ENCODE measurements at regions not wholly inside any gene's neighbourhood (a gene's known extent, or its start where the extent isn't known, plus 50 kb on each side); places are given as distances from the start of the nearest gene placed in this dataset.

GRCh38 chr6:28693033-28693750 is 167.5 kb downstream of the GPX5 start:
- no peak overlapping the region for H3K4me3 ChIP-seq
- no peak overlapping the region for H3K27ac ChIP-seq
- H3K4me1 ChIP-seq: peaks cover 0 to 6% (median 0%) of the 10 kb centered on the region in 6 donors
- TF ChIP-seq POLR2A (IDR thresholded peaks at IDR 0.05): no peak
- no peak for TF ChIP-seq POLR2AphosphoS5 (IDR thresholded peaks at IDR 0.05)
- no peak for TF ChIP-seq CTCF (IDR thresholded peaks at IDR 0.05 in 8 of 11, conservative IDR thresholded peaks at IDR 0.05 in 3 of 11)
- no peak for DNase-seq
- intact Hi-C loops (cut with DNase I; ENCODE audit: low total_unique reads): loop anchor here (10.0 kb wide), 1 partner anchor 892 kb away; the partner anchor contains the start of gene OR2H2
- WGBS, 5 donors: 13 to 46% (median 24%) methylated on average over 23 of the region's 23 CpGs
- peaks cover 0 to 97% (median 48%) of the 10 kb centered on the region in 7 donors for H3K27me3 ChIP-seq (replicated peaks in 1 of 7)
- no peaks in the 10 kb centered on the region for H3K36me3 ChIP-seq
- no peaks in the 10 kb centered on the region for H3K9me3 ChIP-seq

GRCh38 chr6:28693751-28694443 is 168.2 kb downstream of the GPX5 start:
- no peak for TF ChIP-seq CTCF (IDR thresholded peaks at IDR 0.05 in 8 of 11, conservative IDR thresholded peaks at IDR 0.05 in 3 of 11)
- no peak for TF ChIP-seq POLR2AphosphoS5 (IDR thresholded peaks at IDR 0.05)
- TF ChIP-seq POLR2A (IDR thresholded peaks at IDR 0.05): no peak
- WGBS, 5 donors: 8 to 19% (median 14%) methylated on average over 26 of the region's 26 CpGs
- intact Hi-C loops (cut with DNase I; ENCODE audit: low total_unique reads): loop anchor here (10.0 kb wide), 1 partner anchor 891 kb away; the partner anchor contains the start of gene OR2H2
- no peak overlapping the region for H3K27ac ChIP-seq
- no peaks in the 10 kb centered on the region for H3K36me3 ChIP-seq
- no peak for DNase-seq
- H3K27me3 ChIP-seq (replicated peaks in 1 of 7): peaks cover 0 to 97% (median 48%) of the 10 kb centered on the region in 7 donors
- peaks cover 0 to 6% (median 0%) of the 10 kb centered on the region in 6 donors for H3K4me1 ChIP-seq
- no peak overlapping the region for H3K4me3 ChIP-seq
- H3K9me3 ChIP-seq: no peaks in the 10 kb centered on the region

GRCh38 chr6:28695715-28696114 is 170.0 kb downstream of the GPX5 start:
- WGBS, 5 donors: 17 to 53% (median 28%) methylated on average over 11 of the region's 11 CpGs
- intact Hi-C loops (cut with DNase I; ENCODE audit: low total_unique reads): loop anchor here (10.0 kb wide), 1 partner anchor 889 kb away; the partner anchor contains the start of gene OR2H2
- H3K9me3 ChIP-seq: no peaks in the 10 kb centered on the region
- no peak overlapping the region for H3K27ac ChIP-seq
- DNase-seq: no peak
- H3K36me3 ChIP-seq: no peaks in the 10 kb centered on the region
- TF ChIP-seq CTCF (IDR thresholded peaks at IDR 0.05 in 8 of 11, conservative IDR thresholded peaks at IDR 0.05 in 3 of 11): no peak
- no peak for TF ChIP-seq POLR2A (IDR thresholded peaks at IDR 0.05)
- no peak for TF ChIP-seq POLR2AphosphoS5 (IDR thresholded peaks at IDR 0.05)
- peaks cover 0 to 6% (median 0%) of the 10 kb centered on the region in 6 donors for H3K4me1 ChIP-seq
- H3K27me3 ChIP-seq (replicated peaks in 1 of 7): peaks cover 0 to 99% (median 55%) of the 10 kb centered on the region in 7 donors
- no peak overlapping the region for H3K4me3 ChIP-seq

DNA sequence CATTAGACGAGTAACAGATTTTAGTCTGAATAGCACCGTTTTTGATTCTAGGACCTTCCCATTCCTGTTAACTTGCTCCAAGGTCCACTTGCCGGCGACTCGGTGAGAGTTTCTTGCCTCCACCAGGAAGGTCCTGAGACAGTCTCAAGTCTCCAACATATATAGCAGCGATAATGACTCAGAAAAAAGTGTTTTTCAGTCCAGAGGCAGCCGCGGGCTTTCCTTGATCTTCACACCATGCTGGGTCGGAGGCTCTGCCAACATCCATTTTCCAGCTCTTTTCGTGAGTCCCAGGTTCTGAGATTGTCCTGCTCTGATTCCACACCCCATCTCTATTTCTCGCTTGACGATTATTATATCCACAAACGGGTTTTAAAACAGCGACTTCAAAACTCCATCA is 170.5 kb downstream of the GPX5 start:
- H3K27me3 ChIP-seq (replicated peaks in 1 of 7): peaks cover 0 to 100% (median 55%) of the 10 kb centered on the region in 7 donors
- no peak overlapping the region for H3K27ac ChIP-seq
- intact Hi-C loops (cut with DNase I; ENCODE audit: low total_unique reads): loop anchor here (10.0 kb wide), 1 partner anchor 889 kb away; the partner anchor contains the start of gene OR2H2
- WGBS, 5 donors: 9 to 36% (median 15%) methylated on average over 14 of the region's 14 CpGs
- no peaks in the 10 kb centered on the region for H3K36me3 ChIP-seq
- no peak overlapping the region for H3K4me3 ChIP-seq
- H3K4me1 ChIP-seq: peaks cover 0 to 6% (median 0%) of the 10 kb centered on the region in 6 donors
- DNase-seq: no peak
- TF ChIP-seq CTCF (IDR thresholded peaks at IDR 0.05 in 8 of 11, conservative IDR thresholded peaks at IDR 0.05 in 3 of 11) (no peak), POLR2AphosphoS5 (IDR thresholded peaks at IDR 0.05) (no peak), POLR2A (IDR thresholded peaks at IDR 0.05) (no peak)
- H3K9me3 ChIP-seq: no peaks in the 10 kb centered on the region
